Left lung (tissue), 4 donors: ENCODE measurements at regions not wholly inside any gene's neighbourhood (a gene's known extent, or its start where the extent isn't known, plus 50 kb on each side); places are given as distances from the start of the nearest gene placed in this dataset.

Experiments used
- ATAC-seq: fragments of 200-7000 bp; cut with Tn5 transposase; one replicate; pipeline ENCODE4 v1.9.1; 2020; ENCODE audit warnings: moderate library complexity
- DNase-seq, 4 donors: peaks; one replicate each; pipeline ENCODE4 v3.0.0-alpha.2; 2013 to 2020
- H3K27ac ChIP-seq, 2 donors: fragments of 200-600 bp; sonication (generic) in 1 of 2; one replicate each; pipeline versions ENCODE4 v1.5.0 to v1.8.0; 2020 to 2021
- H3K27me3 ChIP-seq, 2 donors: fragments of 200-600 bp; sonication (generic) in 1 of 2; one replicate each; pipeline versions ENCODE4 v1.5.0 to v1.8.0; 2020 to 2021
- H3K36me3 ChIP-seq, 2 donors: fragments of 200-600 bp; sonication (generic) in 1 of 2; one replicate each; pipeline versions ENCODE4 v1.5.0 to v1.8.0; 2020 to 2021
- H3K4me1 ChIP-seq, 2 donors: fragments of 200-600 bp; one replicate each; pipeline ENCODE4 v1.8.0; 2021
- H3K4me3 ChIP-seq, 2 donors: fragments of 200-600 bp; sonication (generic) in 1 of 2; one replicate each; pipeline versions ENCODE4 v1.5.0 to v1.8.0; 2020 to 2021; ENCODE audit warnings: mild to moderate bottlenecking in 1 of 2
- H3K9me3 ChIP-seq, 2 donors: fragments of 200-600 bp; sonication (generic) in 1 of 2; one replicate each; pipeline versions ENCODE4 v1.5.0 to v1.8.0; 2020 to 2021
- intact Hi-C, 2 donors: fragments of 100-400 bp; cut with DNase I; formaldehyde crosslinking; loops; one replicate each; pipeline versions ENCODE4 v1.11.2 to v1.14.2; 2022
- TF ChIP-seq, protein P1 (sequence below), 2 donors: fragments of 200-600 bp; sonication (generic) in 1 of 2; IDR thresholded peaks; one replicate each; pipeline versions ENCODE4 v1.5.0 to v1.8.0; 2021; ENCODE audit warnings: antibody characterized with exemption in 2 of 2
- donor health status: DM: no; HTN: yes; CAD: no.
- donor health status: DM: no; HTN: no; CAD: no.

- no peaks in the 10 kb centered on the region for H3K4me1 ChIP-seq
- H3K9me3 ChIP-seq, result no peaks in the 10 kb centered on the region
- ATAC-seq (peak; percentile 77), DNase-seq (no peak)
- H3K27ac ChIP-seq, result no peak overlapping the region
- H3K27me3 ChIP-seq, result no peaks in the 10 kb centered on the region
- H3K4me3 ChIP-seq, result no peak overlapping the region
- no peaks in the 10 kb centered on the region for H3K36me3 ChIP-seq
- intact Hi-C loops, result no loop called here
- TF ChIP-seq, protein P1, sequence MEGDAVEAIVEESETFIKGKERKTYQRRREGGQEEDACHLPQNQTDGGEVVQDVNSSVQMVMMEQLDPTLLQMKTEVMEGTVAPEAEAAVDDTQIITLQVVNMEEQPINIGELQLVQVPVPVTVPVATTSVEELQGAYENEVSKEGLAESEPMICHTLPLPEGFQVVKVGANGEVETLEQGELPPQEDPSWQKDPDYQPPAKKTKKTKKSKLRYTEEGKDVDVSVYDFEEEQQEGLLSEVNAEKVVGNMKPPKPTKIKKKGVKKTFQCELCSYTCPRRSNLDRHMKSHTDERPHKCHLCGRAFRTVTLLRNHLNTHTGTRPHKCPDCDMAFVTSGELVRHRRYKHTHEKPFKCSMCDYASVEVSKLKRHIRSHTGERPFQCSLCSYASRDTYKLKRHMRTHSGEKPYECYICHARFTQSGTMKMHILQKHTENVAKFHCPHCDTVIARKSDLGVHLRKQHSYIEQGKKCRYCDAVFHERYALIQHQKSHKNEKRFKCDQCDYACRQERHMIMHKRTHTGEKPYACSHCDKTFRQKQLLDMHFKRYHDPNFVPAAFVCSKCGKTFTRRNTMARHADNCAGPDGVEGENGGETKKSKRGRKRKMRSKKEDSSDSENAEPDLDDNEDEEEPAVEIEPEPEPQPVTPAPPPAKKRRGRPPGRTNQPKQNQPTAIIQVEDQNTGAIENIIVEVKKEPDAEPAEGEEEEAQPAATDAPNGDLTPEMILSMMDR (IDR thresholded peaks at IDR 0.05), result no peak
Observed at GRCh38 chr12:77122236-77122635, 56.9 kb upstream of the E2F7 start.

GRCh38 chr12:77120156-77121085 is 55.1 kb upstream of the E2F7 start:
- no peaks in the 10 kb centered on the region for H3K9me3 ChIP-seq
- H3K4me1 ChIP-seq, result no peaks in the 10 kb centered on the region
- no peak overlapping the region for H3K27ac ChIP-seq
- ATAC-seq (no peak), DNase-seq (no peak)
- no peaks in the 10 kb centered on the region for H3K36me3 ChIP-seq
- no peak overlapping the region for H3K4me3 ChIP-seq
- intact Hi-C loops, result no loop called here
- TF ChIP-seq, protein P1 (IDR thresholded peaks at IDR 0.05), result no peak
- H3K27me3 ChIP-seq, result no peaks in the 10 kb centered on the region

GRCh38 chr12:77118696-77119095 is 53.3 kb upstream of the E2F7 start:
- TF ChIP-seq, protein P1 (IDR thresholded peaks at IDR 0.05), result no peak
- no peak overlapping the region for H3K4me3 ChIP-seq
- no peak for ATAC-seq
- no peaks in the 10 kb centered on the region for H3K27me3 ChIP-seq
- no peaks in the 10 kb centered on the region for H3K4me1 ChIP-seq
- no peak for DNase-seq
- no peaks in the 10 kb centered on the region for H3K9me3 ChIP-seq
- intact Hi-C loops, result no loop called here
- H3K36me3 ChIP-seq, result no peaks in the 10 kb centered on the region
- no peak overlapping the region for H3K27ac ChIP-seq

- Histone ChIP-seq H3K9me3 (no peaks in the 10 kb centered on the region), H3K36me3 (no peaks in the 10 kb centered on the region), H3K4me1 (no peaks in the 10 kb centered on the region), H3K4me3 (no peak overlapping the region), H3K27me3 (no peaks in the 10 kb centered on the region), H3K27ac (no peak overlapping the region)
- TF ChIP-seq, protein P1 (IDR thresholded peaks at IDR 0.05), result no peak
- DNase-seq (no peak), ATAC-seq (no peak)
- intact Hi-C loops, result no loop called here
Observed at GRCh38 chr12:77116277-77116676, 50.9 kb upstream of the E2F7 start.

DNA sequence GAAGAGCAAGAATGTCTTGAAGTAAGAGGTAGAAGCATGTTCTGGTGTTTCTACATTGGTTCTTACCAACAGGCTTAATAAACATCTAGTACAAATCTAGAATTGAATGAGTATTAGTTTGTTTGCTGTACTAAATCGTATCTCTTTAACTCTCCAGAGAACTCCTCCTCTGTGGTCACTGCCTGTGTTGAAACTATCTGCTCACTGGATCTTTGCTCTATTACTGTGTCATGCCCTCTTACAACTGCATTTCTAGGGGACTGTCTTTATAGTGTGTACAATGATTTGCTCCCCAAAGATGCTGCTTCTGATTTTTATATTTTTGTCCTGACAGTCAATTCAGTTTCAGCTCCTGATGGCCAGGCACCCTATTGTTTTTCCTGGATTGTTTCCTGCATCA is 50.1 kb upstream of the E2F7 start:
- no peak overlapping the region for H3K27ac ChIP-seq
- intact Hi-C loops, result no loop called here
- no peaks in the 10 kb centered on the region for H3K4me1 ChIP-seq
- H3K36me3 ChIP-seq, result no peaks in the 10 kb centered on the region
- no peaks in the 10 kb centered on the region for H3K27me3 ChIP-seq
- TF ChIP-seq, protein P1 (IDR thresholded peaks at IDR 0.05), result no peak
- no peak for ATAC-seq
- H3K9me3 ChIP-seq, result no peaks in the 10 kb centered on the region
- no peak for DNase-seq
- H3K4me3 ChIP-seq, result no peak overlapping the region
